Superior temporal gyrus (tissue), 1 donor: ENCODE measurements at regions not wholly inside any gene's neighbourhood (a gene's known extent, or its start where the extent isn't known, plus 50 kb on each side); places are given as distances from the start of the nearest gene placed in this dataset.

ENCODE experiments used
- DNase-seq: peaks from one replicate; pipeline ENCODE4 v3.0.0-alpha.2; 2016; ENCODE audit errors: extremely low spot score

GRCh38 chr1:208587110-208587509, 342.9 kb upstream of the PLXNA2 start:
- DNase-seq: no peak

DNA sequence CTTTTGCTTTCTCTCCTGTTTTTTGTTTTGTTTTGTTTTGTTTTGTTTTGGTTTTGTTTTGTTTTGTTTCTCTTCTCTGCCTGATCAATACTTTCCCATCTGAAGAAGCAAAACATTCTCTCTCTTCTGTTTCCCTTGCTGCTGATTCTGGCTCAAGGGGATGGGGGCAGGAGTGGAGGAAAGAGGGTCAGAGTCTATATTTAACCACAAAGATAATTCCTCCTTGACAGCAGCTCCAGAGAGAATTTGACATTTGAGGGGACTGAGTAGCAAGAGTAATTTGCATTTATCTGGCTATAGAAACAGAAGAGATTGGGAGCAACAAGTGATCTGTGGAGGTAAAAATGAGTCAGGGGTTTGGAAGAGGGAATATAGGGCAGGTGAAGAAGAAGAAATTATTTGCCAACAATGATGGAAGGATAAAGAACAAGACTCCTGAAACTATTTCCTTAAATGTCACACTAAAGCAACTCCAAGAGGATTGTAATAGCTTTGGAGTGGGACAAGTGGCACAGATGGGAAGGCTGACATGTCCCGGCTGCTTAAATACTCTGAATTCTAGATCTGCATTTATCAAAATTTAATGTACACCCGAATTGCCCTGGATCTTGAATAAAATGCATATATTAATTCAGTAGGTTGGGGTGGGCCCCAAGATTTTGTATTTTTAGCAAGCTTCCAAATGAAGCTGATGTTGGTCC, 349.3 kb upstream of the PLXNA2 start:
- DNase-seq: no peak

DNA sequence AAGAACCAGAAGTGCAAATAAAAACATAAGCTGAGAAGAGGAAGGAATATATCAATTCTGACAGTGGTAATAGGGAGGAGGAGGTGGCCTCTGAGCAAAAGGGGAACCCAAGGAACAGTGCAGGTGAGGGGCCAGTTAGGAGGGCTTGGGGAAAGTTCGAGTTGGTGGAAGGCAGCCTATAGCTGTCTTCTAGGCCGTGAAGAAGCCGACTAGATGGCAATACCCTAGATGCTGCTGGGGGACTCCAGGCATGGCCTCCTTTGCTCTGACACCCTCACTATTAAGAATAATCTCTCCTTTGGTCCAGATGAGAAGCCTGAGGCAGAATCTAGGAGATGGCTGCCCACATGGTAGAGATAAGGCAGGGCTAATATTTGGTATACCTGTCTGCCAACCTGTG, 351.1 kb upstream of the PLXNA2 start:
- DNase-seq: no peak

DNA sequence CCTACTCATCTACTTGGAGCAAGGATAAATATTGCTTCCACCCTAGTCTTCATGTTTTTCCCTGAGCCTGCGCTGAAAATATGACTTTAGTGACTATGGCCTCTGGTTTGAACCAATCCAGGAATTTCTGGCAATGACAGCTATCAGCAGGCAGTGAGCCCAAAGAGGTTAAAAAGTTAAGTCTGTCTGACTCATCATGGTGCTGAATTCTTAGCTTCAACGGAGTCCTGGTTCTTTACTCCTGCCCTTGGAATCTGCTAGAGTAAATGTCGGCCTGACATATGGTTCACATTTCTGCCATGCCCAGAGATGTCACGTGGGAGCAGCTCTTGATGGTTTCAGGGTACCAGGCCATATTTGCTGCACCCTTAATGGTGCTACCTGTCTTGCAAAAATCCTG, 351.6 kb upstream of the PLXNA2 start:
- no peak for DNase-seq

DNA sequence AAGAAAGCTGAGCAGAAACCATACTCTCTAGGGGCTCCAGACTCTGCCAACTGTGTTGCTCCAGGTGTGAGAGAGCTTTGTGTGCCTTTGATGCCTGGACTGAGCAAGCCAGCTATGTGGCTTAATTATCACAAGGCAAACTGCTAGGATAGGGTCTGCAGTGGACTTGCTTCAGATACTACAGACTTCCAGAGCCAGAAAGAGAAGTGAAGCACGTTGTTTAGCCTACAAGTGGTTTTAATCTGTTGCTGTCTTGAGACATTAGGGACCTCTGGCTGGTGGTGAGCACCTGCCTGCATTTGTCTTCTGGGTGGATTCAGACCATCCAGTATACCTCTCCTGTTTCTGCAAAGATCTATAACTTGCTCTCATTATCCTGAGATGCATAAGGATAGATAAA, 353.4 kb upstream of the PLXNA2 start:
- no peak for DNase-seq

GRCh38 chr1:208598021-208598420, 353.8 kb upstream of the PLXNA2 start:
- no peak for DNase-seq

- DNase-seq: peak; percentile 50
Measured at GRCh38 chr1:208599063-208599462, 354.9 kb upstream of the PLXNA2 start.

- no peak for DNase-seq
Measured at GRCh38 chr1:208600456-208601190, 356.4 kb upstream of the PLXNA2 start.

GRCh38 chr1:208601561-208601960, 357.4 kb upstream of the PLXNA2 start:
- no peak for DNase-seq

GRCh38 chr1:208603721-208604120, 359.5 kb upstream of the PLXNA2 start:
- DNase-seq: no peak

DNA sequence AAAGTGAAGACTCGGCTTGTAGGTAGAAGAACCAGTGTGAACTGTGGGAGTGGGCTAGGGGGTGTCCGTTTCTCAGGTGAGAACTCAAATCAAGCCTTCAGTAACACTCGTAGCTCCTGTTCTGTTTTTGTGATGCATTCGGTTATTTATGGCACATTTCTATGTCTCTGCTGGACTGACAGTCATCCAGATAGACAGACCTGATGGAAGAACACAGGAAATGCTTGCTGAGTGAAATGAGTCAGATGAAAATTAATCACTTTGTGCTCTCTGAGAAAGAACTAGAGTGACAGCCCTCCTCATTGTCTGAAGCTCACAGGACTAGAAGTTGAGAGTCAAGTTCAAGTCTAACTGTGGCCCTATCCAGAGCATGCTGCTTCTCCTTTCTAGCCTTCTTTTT, 360.1 kb upstream of the PLXNA2 start:
- DNase-seq: no peak

- no peak for DNase-seq
Measured at GRCh38 chr1:208606959-208607358, 362.8 kb upstream of the PLXNA2 start.

DNA sequence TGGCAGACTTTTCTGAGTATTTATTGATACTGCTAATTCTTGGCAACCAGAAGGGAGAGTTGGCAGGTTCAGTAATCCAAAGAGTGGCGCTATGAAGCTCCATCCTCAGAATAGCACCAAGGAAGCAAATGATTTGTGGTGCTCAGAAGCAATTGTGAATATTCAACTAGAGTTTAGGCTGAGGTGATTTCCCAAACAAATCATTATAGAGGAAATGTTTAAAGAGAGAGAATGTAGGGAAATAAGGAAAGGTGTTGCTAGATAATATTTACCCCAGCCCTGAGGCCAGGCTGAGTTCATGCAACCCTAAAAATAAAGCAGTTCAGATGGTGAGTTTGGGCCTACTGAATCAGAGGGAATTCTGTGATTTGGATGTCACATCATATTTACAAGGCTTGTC, 363.4 kb upstream of the PLXNA2 start:
- no peak for DNase-seq

GRCh38 chr1:208614610-208615009, 370.4 kb upstream of the PLXNA2 start:
- no peak for DNase-seq

GRCh38 chr1:208615371-208615770, 371.2 kb upstream of the PLXNA2 start:
- DNase-seq: no peak

GRCh38 chr1:208616776-208617175, 372.6 kb upstream of the PLXNA2 start:
- DNase-seq: no peak

DNA sequence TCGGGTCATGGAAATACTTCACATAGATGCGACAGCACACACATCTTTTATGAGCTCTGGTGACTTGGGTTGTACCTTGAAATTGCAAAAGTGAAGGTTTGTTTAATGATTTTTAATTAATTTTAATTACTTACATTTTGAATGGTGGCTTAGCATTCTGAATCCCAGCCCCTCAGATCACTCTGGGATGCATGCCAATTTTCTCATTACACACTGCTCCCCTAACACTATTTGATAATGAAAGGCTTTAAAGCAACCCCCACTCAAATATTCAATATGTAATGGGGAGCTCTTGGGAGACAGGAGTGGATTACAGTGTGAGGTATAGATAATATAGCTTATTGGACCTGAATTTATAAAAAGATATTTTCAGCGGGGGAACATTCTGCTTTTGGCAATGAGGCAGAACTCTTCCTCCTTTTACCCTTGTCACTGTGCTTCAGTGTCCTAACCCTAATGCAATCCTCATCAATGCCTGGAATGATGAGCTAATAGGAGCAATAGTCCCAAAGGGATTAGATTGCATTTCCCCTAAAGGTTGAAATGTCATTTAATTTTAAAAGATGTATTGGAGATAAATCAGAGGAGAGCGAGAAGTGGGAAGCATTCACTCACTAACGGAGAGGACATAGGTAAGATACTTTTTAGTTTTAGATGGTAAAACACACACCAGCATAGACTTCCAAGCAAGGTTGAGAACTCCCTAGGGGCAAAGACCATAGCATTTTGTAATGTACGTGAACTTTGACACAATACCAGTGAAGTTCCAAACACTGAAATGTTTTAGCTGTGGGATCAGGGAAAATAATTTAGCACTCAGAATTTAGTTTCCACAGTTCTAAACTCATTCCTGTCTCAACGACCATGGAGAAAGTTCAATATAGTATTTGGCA, 384.1 kb upstream of the PLXNA2 start:
- no peak for DNase-seq

DNA sequence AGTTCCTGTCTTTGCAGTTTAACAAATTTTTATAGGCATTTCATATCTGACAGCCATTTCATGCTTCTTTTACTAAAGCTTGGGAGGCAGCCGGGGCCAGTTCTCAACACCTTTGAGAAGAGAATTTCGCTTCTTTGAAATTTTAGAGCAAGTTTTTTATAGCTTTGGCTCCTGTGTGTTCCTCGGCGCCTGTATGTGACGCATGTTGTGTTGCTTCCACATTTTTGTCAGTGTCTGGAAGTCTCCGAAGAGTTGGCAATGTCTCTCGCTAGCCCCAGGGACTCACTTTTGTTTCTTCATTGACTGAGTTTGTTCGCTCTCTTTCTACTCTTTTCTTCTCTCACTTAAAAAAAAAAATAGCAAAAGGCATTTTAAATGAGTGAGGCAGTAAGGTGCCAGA, 386.9 kb upstream of the PLXNA2 start:
- peak; percentile 33 for DNase-seq

GRCh38 chr1:208631506-208631905, 387.3 kb upstream of the PLXNA2 start:
- peak; percentile 23 for DNase-seq

DNA sequence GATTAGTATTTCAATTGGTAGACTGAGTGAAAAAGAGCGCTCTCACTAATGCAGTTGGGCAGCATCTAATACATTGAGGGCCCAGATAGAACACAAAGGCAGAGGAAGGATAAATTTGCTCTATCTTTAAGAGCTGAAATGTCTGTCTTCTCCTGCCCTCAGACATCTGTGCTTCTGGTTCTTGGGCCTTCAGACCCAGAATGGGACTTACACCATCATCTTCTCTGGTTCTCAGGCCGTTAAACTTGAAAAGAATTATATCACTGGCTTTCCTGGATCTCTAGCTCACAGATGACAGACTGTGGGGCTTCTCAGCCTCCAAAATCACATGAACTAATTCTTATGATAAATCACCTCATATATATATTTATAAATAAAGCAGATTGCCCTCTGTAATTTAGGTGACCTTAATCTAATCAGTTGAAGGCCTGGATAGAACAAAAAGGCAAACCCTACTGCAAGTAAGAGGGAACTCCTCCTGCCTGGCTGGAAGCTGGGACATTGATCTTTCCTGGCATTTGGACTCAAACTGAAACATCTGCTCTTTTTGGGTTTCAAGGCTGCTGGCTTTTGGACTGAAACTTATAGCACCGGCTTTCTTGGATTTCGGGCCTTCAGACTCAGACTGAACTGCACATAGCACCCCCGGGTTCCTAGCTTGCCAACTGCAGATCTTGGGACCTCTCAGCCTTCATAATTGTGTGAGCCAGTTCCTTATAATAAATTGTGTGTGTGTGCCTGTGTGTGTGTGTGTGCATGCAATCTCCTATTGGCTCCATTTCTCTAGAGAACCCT, 390.4 kb upstream of the PLXNA2 start:
- no peak for DNase-seq

GRCh38 chr1:208637181-208637580, 393.0 kb upstream of the PLXNA2 start:
- DNase-seq: no peak

DNA sequence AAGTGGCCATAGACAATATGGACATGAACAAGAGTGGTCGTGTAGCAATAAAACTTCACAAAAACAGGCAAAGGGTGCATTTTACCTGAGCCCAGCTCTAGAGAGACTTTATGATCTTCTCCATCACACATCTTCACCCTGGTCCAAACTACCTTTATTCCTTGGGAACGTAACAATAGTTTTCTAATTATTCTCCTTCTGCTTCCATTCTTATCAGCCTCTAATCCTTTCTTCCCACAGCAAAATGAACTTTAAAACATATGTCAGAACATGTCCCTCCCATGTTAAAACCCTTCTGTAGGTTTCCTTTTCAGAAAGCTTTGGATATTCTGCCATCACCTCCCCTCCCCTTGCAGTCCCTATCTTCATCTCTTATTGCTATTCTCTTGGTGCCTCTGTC, 395.2 kb upstream of the PLXNA2 start:
- DNase-seq: no peak
